Ishikawa (cell line): ENCODE measurements at regions not wholly inside any gene's neighbourhood (a gene's known extent, or its start where the extent isn't known, plus 50 kb on each side); places are given as distances from the start of the nearest gene placed in this dataset.
A peak's percentile ranks its signal among the peaks of the same experiment; 100 is the strongest.

Experiments
- CEBPB ChIP-seq: IDR thresholded peaks from 2 replicates; pipeline ENCODE4 v1.6.1; 2012
- CREB1 ChIP-seq: IDR thresholded peaks from 2 replicates; pipeline ENCODE4 v1.6.1; 2012; ENCODE audit warnings: low read depth
- EP300 ChIP-seq: IDR thresholded peaks from 2 replicates; pipeline ENCODE4 v1.6.1; 2012; ENCODE audit warnings: borderline replicate concordance
- FOXM1 ChIP-seq: IDR thresholded peaks from 2 replicates; pipeline ENCODE4 v1.6.1; 2012; ENCODE audit warnings: low read depth, borderline replicate concordance
- MAX ChIP-seq: IDR thresholded peaks from 2 replicates; pipeline ENCODE4 v1.6.1; 2012
- NFIC ChIP-seq: IDR thresholded peaks from 2 replicates; pipeline ENCODE4 v1.6.1; 2012
- RAD21 ChIP-seq: IDR thresholded peaks from 2 replicates; pipeline ENCODE4 v1.6.1; 2012; ENCODE audit warnings: low read depth
- TAF1 ChIP-seq: IDR thresholded peaks from 2 replicates; pipeline ENCODE4 v1.6.1; 2012; ENCODE audit warnings: low read depth, mild to moderate bottlenecking
- TCF12 ChIP-seq: IDR thresholded peaks from 2 replicates; pipeline ENCODE4 v1.6.1; 2012; ENCODE audit warnings: low read depth
- TEAD4 ChIP-seq: IDR thresholded peaks from 2 replicates; pipeline ENCODE4 v1.6.1; 2012
- USF1 ChIP-seq: IDR thresholded peaks from 2 replicates; pipeline ENCODE4 v1.6.1; 2012
- YY1 ChIP-seq: IDR thresholded peaks from 2 replicates; pipeline ENCODE4 v1.6.1; 2012; ENCODE audit warnings: low read depth
- TF ChIP-seq, protein P1 (sequence below): IDR thresholded peaks from 2 replicates; pipeline ENCODE4 v1.6.1; 2012; ENCODE audit warnings: low read depth, mild to moderate bottlenecking

DNA sequence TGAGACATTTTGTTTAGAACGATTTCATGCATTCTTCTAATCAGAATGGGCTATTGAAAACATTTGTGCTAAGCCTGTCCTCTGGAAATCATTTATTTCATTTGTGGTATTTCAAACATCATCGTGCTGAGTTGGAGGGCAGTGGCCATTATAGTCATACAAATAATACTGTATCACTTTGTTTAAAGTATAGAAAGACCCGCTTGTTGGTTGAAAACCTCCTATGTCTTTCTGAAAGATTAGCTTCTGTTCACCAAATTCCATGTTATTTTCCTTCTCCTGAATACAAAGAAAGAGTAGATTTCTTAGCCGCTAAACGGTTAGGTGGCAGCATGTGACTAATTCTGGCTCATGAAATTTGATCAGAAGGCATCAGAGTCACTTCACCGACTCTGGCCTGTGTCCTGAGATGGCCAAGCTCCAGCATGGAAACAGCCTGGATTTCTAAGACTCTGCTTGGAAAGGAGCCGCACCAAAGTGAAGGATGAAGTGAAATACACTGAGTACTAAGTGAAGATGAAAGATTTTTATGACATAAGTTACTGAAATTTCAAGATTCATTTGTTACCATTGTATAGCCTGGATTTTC, 355.1 kb downstream of the USP25 start:
- TF ChIP-seq CREB1 = no peak
- TF ChIP-seq NFIC = peak; percentile 65
- TF ChIP-seq TCF12 = peak; percentile 40
- TF ChIP-seq TAF1 = no peak
- TF ChIP-seq, protein P1, sequence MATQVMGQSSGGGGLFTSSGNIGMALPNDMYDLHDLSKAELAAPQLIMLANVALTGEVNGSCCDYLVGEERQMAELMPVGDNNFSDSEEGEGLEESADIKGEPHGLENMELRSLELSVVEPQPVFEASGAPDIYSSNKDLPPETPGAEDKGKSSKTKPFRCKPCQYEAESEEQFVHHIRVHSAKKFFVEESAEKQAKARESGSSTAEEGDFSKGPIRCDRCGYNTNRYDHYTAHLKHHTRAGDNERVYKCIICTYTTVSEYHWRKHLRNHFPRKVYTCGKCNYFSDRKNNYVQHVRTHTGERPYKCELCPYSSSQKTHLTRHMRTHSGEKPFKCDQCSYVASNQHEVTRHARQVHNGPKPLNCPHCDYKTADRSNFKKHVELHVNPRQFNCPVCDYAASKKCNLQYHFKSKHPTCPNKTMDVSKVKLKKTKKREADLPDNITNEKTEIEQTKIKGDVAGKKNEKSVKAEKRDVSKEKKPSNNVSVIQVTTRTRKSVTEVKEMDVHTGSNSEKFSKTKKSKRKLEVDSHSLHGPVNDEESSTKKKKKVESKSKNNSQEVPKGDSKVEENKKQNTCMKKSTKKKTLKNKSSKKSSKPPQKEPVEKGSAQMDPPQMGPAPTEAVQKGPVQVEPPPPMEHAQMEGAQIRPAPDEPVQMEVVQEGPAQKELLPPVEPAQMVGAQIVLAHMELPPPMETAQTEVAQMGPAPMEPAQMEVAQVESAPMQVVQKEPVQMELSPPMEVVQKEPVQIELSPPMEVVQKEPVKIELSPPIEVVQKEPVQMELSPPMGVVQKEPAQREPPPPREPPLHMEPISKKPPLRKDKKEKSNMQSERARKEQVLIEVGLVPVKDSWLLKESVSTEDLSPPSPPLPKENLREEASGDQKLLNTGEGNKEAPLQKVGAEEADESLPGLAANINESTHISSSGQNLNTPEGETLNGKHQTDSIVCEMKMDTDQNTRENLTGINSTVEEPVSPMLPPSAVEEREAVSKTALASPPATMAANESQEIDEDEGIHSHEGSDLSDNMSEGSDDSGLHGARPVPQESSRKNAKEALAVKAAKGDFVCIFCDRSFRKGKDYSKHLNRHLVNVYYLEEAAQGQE = no peak
- peak; percentile 65; the same call in 1 of the 2 replicates for TF ChIP-seq EP300
- no peak for TF ChIP-seq TEAD4
- peak; percentile 60 for TF ChIP-seq RAD21
- peak; percentile 38; the same call in 1 of the 2 replicates for TF ChIP-seq MAX
- no peak; the same call in 1 of the 2 replicates for TF ChIP-seq FOXM1
- TF ChIP-seq YY1 = no peak
- TF ChIP-seq CEBPB = no peak
- TF ChIP-seq USF1 = peak; percentile 83
